A549 (cell line): ENCODE measurements at regions not wholly inside any gene's neighbourhood (a gene's known extent, or its start where the extent isn't known, plus 50 kb on each side); places are given as distances from the start of the nearest gene placed in this dataset.

Source experiments
- ATAC-seq, 2 experiments: fragments of 200-7000 bp in 1 of 2; fragments of >200 bp in 1 of 2; cut with Nextera tagmentation in 1 of 2; cut with Tn5 transposase in 1 of 2; 3 replicates each; pipeline versions ENCODE4 v1.8.0 to v1.9.1; 2018 to 2020; ENCODE audit warnings: mild to moderate bottlenecking in 1 of 2, moderate library complexity in 1 of 2
- CTCF ChIA-PET: fragments of 300-600 bp; sonication (Branson Sonifier 250); formaldehyde crosslinking; extraction: SDS; loops from one replicate; lab custom pipeline; 2021; ENCODE audit warnings: antibody characterized with exemption, inconsistent platforms; lab: Yijun Ruan, JAX
- POLR2A ChIA-PET: fragments of 350-600 bp; formaldehyde crosslinking; extraction: SDS; loops from one replicate; lab custom pipeline; 2021; ENCODE audit warnings: antibody characterized with exemption, inconsistent platforms; lab: Yijun Ruan, JAX
- DNase-seq, 2 experiments: peaks; one replicate each; pipeline versions ENCODE4 v3.0.0 to v3.0.0-alpha.2; 2011 to 2016; ENCODE audit warnings: low read depth in 1 of 2, low spot score in 1 of 2
- FAIRE-seq: peaks from 2 replicates; lab custom pipeline; 2011; peaks lifted over from hg19 to GRCh38; lab: Jason Lieb, UNC
- H3K27ac ChIP-seq, 2 experiments: fragments of >200 bp; sonication (Bioruptor Twin); formaldehyde crosslinking; 3 replicates each; pipeline ENCODE4 v1.5.1; 2016 to 2017
- H3K4me1 ChIP-seq: fragments of >200 bp; sonication (Bioruptor Twin); formaldehyde crosslinking; 3 replicates; pipeline ENCODE4 v1.6.1; 2016
- H3K4me2 ChIP-seq: fragments of >200 bp; sonication (Bioruptor Twin); formaldehyde crosslinking; 3 replicates; pipeline ENCODE4 v1.6.1; 2016
- H3K4me3 ChIP-seq: fragments of >200 bp; sonication (Bioruptor Twin); formaldehyde crosslinking; 3 replicates; pipeline ENCODE4 v1.5.1; 2016
- H3K9me3 ChIP-seq: fragments of >200 bp; sonication (Bioruptor Twin); formaldehyde crosslinking; 3 replicates; pipeline ENCODE4 v1.6.1; 2016
- CBX2 ChIP-seq: fragments of 200-600 bp; sonication (generic); IDR thresholded peaks from 2 replicates; pipeline ENCODE4 v1.6.1; 2016; ENCODE audit warnings: low read depth, mild to moderate bottlenecking, borderline replicate concordance
- CEBPB ChIP-seq, 2 experiments: fragments of >200 bp in 1 of 2; sonication (Bioruptor Twin) in 1 of 2; formaldehyde crosslinking in 1 of 2; IDR thresholded peaks; 2 replicates each; pipeline ENCODE4 v1.6.1; 2012 to 2016
- CHD2 ChIP-seq: fragments of 150-350 bp; IDR thresholded peaks from 2 replicates; pipeline ENCODE4 v1.6.1; 2014; ENCODE audit warnings: low read length; ENCODE audit not compliant: partially characterized antibody
- EP300 ChIP-seq, 2 experiments: fragments of >200 bp; sonication (Bioruptor Twin); formaldehyde crosslinking; IDR thresholded peaks; 2 replicates in 1 of 2; 3 replicates in 1 of 2; pipeline ENCODE4 v1.6.1; 2016 to 2017
- ESRRA ChIP-seq: fragments of 150-350 bp; IDR thresholded peaks from 2 replicates; pipeline ENCODE4 v1.6.1; 2014; ENCODE audit warnings: mild to moderate bottlenecking, low read length, borderline replicate concordance
- FOSB ChIP-seq: fragments of 250-450 bp; sonication (Bioruptor Pico); IDR thresholded peaks from 2 replicates; pipeline ENCODE4 v1.5.0; 2020; ENCODE audit warnings: mild to moderate bottlenecking, moderate library complexity
- FOXS1 ChIP-seq: fragments of 250-450 bp; sonication (Bioruptor Pico); IDR thresholded peaks from 2 replicates; pipeline ENCODE4 v1.5.0; 2020; ENCODE audit warnings: mild to moderate bottlenecking, moderate library complexity
- HEYL ChIP-seq: fragments of 250-450 bp; sonication (Bioruptor Pico); IDR thresholded peaks from 2 replicates; pipeline ENCODE4 v1.8.0; 2021; ENCODE audit warnings: mild to moderate bottlenecking, moderate library complexity
- HOXB5 ChIP-seq: fragments of 250-450 bp; sonication (Bioruptor Pico); IDR thresholded peaks from 2 replicates; pipeline ENCODE4 v1.5.0; 2020; ENCODE audit warnings: mild to moderate bottlenecking, moderate library complexity
- JUNB ChIP-seq: fragments of >200 bp; sonication (Bioruptor Twin); formaldehyde crosslinking; IDR thresholded peaks from 2 replicates; pipeline ENCODE4 v1.6.1; 2016
- KDM1A ChIP-seq: fragments of 200-600 bp; sonication (generic); IDR thresholded peaks from 2 replicates; pipeline ENCODE4 v1.6.1; 2016; ENCODE audit warnings: low read depth, mild to moderate bottlenecking
- MAFK ChIP-seq: fragments of 450-650 bp; IDR thresholded peaks from 2 replicates; pipeline ENCODE4 v1.6.1; 2014; ENCODE audit not compliant: partially characterized antibody
- MAZ ChIP-seq: fragments of 150-350 bp; IDR thresholded peaks from 2 replicates; pipeline ENCODE4 v1.6.1; 2014; ENCODE audit warnings: antibody characterized with exemption, low read depth, low read length, borderline replicate concordance
- NFE2L2 ChIP-seq: fragments of 150-350 bp; conservative IDR thresholded peaks from 2 replicates; pipeline ENCODE4 v1.6.1; 2014; ENCODE audit warnings: low read length
- NPAS2 ChIP-seq: fragments of 250-450 bp; sonication (Bioruptor Pico); IDR thresholded peaks from 2 replicates; pipeline ENCODE4 v1.8.0; 2022; ENCODE audit warnings: mild to moderate bottlenecking, moderate library complexity, borderline replicate concordance
- PHF8 ChIP-seq: fragments of 200-600 bp; sonication (generic); IDR thresholded peaks from 2 replicates; pipeline ENCODE4 v1.6.1; 2016; ENCODE audit warnings: low read depth, mild to moderate bottlenecking, antibody characterized with exemption, moderate library complexity, borderline replicate concordance
- RARB ChIP-seq: fragments of 250-450 bp; sonication (Bioruptor Pico); IDR thresholded peaks from 2 replicates; pipeline ENCODE4 v1.8.0; 2021; ENCODE audit warnings: mild to moderate bottlenecking, moderate library complexity
- RNF2 ChIP-seq: fragments of 200-600 bp; sonication (generic); IDR thresholded peaks from 2 replicates; pipeline ENCODE4 v1.6.1; 2016; ENCODE audit warnings: low read depth, mild to moderate bottlenecking, antibody characterized with exemption, moderate library complexity, borderline replicate concordance
- SMC3 ChIP-seq: fragments of >200 bp; sonication (Bioruptor Twin); formaldehyde crosslinking; IDR thresholded peaks from 3 replicates; pipeline ENCODE4 v1.6.1; 2018; ENCODE audit warnings: inconsistent platforms
- SREBF2 ChIP-seq: fragments of 450-650 bp; IDR thresholded peaks from 2 replicates; pipeline ENCODE4 v1.6.1; 2014; ENCODE audit warnings: mild to moderate bottlenecking, moderate library complexity
- TP53 ChIP-seq: fragments of 250-450 bp; sonication (Bioruptor Pico); IDR thresholded peaks from 2 replicates; pipeline ENCODE4 v1.5.0; 2021; ENCODE audit warnings: mild to moderate bottlenecking, moderate library complexity
- ZFP36 ChIP-seq: fragments of 450-650 bp; IDR thresholded peaks from 2 replicates; pipeline ENCODE4 v1.6.1; 2014; ENCODE audit warnings: borderline replicate concordance; ENCODE audit not compliant: partially characterized antibody
- WGBS: methylation state at CpG from one replicate; pipeline ENCODE4 v1.1.6; 2017; ENCODE audit errors: missing lambda C conversion rate; 5-methylcytosine and 5-hydroxymethylcytosine counted together
- TF ChIP-seq, protein P1 (sequence below): fragments of 200-600 bp; sonication (generic); IDR thresholded peaks from 2 replicates; pipeline ENCODE4 v1.6.1; 2016; ENCODE audit warnings: antibody characterized with exemption, mild to moderate bottlenecking, moderate library complexity
- TF ChIP-seq, protein P2 (sequence below): fragments of >200 bp; sonication (Bioruptor Twin); formaldehyde crosslinking; IDR thresholded peaks from 2 replicates; pipeline ENCODE4 v1.6.1; 2016
- TF ChIP-seq, protein P3 (sequence below): IDR thresholded peaks from 2 replicates; pipeline ENCODE4 v1.6.1; 2012; ENCODE audit warnings: low read depth, borderline replicate concordance
- TF ChIP-seq, protein P4 (sequence below): fragments of 250-450 bp; sonication (Bioruptor Pico); IDR thresholded peaks from 2 replicates; pipeline ENCODE4 v1.5.0; 2020; ENCODE audit warnings: low read depth, mild to moderate bottlenecking, moderate library complexity
- TF ChIP-seq, protein P5 (sequence below): IDR thresholded peaks from 2 replicates; pipeline ENCODE4 v1.6.1; 2012

DNA sequence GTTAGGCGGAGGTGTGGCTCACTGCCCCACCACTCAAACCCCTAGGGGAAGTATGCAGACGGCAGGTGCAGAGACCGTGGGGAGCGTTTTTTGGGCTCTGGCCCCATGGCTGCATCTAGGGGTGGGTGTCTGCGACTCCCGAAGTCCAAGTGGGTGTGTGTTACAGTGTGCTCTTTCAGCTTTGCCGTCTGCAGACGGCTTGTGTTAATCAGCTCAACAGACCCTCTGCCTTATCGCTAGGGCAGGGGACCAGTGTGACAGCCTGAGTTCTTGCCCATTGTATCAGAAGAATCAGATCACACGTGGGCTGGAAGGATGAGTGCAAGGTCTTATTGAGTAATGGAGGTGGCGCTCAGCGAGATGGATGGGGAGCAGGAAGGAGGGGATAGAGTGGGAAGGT is 162.8 kb downstream of the ENC1 start:
- 80% methylated on average over 12 of the region's 12 CpGs for WGBS
- H3K4me3 ChIP-seq: no peak overlapping the region
- H3K4me1 ChIP-seq: no peaks in the 10 kb centered on the region
- H3K4me2 ChIP-seq: no peak overlapping the region
- ChIA-PET CTCF (no interaction called here), POLR2A (interaction anchor here (0.7 kb wide), 1 partner anchor 647 kb away, joined by 3 read pairs; no protein-coding TSS in a partner anchor)
- no peak for ATAC-seq
- H3K9me3 ChIP-seq: no peaks in the 10 kb centered on the region
- no peak overlapping the region for H3K27ac ChIP-seq
- DNase-seq: no peak
- no peak for FAIRE-seq
- TF ChIP-seq ESRRA: no peak
- TF ChIP-seq PHF8: no peak
- no peak for TF ChIP-seq FOXS1 (CRISPR knock-in tag)
- TF ChIP-seq, protein P1, sequence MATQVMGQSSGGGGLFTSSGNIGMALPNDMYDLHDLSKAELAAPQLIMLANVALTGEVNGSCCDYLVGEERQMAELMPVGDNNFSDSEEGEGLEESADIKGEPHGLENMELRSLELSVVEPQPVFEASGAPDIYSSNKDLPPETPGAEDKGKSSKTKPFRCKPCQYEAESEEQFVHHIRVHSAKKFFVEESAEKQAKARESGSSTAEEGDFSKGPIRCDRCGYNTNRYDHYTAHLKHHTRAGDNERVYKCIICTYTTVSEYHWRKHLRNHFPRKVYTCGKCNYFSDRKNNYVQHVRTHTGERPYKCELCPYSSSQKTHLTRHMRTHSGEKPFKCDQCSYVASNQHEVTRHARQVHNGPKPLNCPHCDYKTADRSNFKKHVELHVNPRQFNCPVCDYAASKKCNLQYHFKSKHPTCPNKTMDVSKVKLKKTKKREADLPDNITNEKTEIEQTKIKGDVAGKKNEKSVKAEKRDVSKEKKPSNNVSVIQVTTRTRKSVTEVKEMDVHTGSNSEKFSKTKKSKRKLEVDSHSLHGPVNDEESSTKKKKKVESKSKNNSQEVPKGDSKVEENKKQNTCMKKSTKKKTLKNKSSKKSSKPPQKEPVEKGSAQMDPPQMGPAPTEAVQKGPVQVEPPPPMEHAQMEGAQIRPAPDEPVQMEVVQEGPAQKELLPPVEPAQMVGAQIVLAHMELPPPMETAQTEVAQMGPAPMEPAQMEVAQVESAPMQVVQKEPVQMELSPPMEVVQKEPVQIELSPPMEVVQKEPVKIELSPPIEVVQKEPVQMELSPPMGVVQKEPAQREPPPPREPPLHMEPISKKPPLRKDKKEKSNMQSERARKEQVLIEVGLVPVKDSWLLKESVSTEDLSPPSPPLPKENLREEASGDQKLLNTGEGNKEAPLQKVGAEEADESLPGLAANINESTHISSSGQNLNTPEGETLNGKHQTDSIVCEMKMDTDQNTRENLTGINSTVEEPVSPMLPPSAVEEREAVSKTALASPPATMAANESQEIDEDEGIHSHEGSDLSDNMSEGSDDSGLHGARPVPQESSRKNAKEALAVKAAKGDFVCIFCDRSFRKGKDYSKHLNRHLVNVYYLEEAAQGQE: no peak
- TF ChIP-seq, protein P2, sequence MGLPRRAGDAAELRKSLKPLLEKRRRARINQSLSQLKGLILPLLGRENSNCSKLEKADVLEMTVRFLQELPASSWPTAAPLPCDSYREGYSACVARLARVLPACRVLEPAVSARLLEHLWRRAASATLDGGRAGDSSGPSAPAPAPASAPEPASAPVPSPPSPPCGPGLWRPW: no peak
- TF ChIP-seq JUNB: no peak
- no peak for TF ChIP-seq SMC3
- TF ChIP-seq MAZ: no peak
- no peak for TF ChIP-seq EP300 (IDR thresholded peaks at IDR 0.05)
- TF ChIP-seq ZFP36: no peak
- TF ChIP-seq, protein P3, sequence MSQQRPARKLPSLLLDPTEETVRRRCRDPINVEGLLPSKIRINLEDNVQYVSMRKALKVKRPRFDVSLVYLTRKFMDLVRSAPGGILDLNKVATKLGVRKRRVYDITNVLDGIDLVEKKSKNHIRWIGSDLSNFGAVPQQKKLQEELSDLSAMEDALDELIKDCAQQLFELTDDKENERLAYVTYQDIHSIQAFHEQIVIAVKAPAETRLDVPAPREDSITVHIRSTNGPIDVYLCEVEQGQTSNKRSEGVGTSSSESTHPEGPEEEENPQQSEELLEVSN: no peak
- no peak for TF ChIP-seq HEYL (CRISPR knock-in tag)
- TF ChIP-seq TP53 (CRISPR knock-in tag): no peak
- TF ChIP-seq, protein P4, sequence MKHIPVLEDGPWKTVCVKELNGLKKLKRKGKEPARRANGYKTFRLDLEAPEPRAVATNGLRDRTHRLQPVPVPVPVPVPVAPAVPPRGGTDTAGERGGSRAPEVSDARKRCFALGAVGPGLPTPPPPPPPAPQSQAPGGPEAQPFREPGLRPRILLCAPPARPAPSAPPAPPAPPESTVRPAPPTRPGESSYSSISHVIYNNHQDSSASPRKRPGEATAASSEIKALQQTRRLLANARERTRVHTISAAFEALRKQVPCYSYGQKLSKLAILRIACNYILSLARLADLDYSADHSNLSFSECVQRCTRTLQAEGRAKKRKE (CRISPR knock-in tag): no peak

DNA sequence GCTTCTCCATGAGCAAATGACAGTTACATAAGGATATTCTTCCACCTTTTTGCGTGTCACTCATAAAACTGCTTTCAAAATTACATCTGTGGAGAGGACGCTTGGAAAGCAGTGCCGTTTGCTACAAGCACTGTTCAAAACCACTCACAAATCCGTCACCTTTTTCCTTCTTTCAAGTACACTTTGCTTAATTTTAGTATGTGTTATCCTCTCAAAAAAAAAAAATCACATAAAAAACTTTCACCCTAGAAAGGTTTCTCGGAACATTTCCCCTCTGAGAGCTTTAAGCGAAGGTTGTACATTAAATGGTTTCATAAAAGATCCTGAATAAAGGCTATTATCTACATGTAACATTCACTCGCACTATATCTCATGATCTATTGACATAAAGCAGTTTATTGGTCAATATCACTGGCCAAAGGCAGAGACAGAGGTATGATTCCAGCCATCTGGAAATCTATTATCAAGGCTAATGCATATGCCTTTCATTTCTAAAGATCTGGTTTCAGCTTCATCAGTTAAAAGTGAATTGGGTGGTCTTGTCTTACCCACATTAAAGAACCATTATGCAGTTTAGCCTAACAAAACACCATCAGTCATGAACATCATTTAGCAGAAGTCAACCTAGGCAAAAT is 163.6 kb downstream of the ENC1 start:
- no peak for FAIRE-seq
- H3K4me3 ChIP-seq: no peak overlapping the region
- no peak overlapping the region for H3K4me2 ChIP-seq
- H3K4me1 ChIP-seq: no peaks in the 10 kb centered on the region
- ChIA-PET POLR2A (no interaction called here), CTCF (no interaction called here)
- ATAC-seq: no peak
- no peak overlapping the region for H3K27ac ChIP-seq
- TF ChIP-seq CBX2 (no peak), NFE2L2 (no peak), CEBPB (IDR thresholded peaks at IDR 0.05) (no peak), CHD2 (no peak), FOSB (CRISPR knock-in tag) (no peak), FOXS1 (CRISPR knock-in tag) (no peak), RARB (CRISPR knock-in tag) (no peak), PHF8 (no peak), NPAS2 (CRISPR knock-in tag) (no peak), SMC3 (no peak), HOXB5 (CRISPR knock-in tag) (no peak), SREBF2 (no peak), MAFK (no peak), RNF2 (no peak), KDM1A (no peak)
- TF ChIP-seq, protein P2: no peak
- TF ChIP-seq, protein P5, sequence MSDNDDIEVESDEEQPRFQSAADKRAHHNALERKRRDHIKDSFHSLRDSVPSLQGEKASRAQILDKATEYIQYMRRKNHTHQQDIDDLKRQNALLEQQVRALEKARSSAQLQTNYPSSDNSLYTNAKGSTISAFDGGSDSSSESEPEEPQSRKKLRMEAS: no peak
- DNase-seq: no peak
- WGBS: 76% methylated on average over 7 of the region's 7 CpGs
- H3K9me3 ChIP-seq: no peaks in the 10 kb centered on the region
